ENCODE measurements at regions not wholly inside any gene's neighbourhood (a gene's known extent, or its start where the extent isn't known, plus 50 kb on each side); places are given as distances from the start of the nearest gene placed in this dataset.

GRCh38 chr3:72470904-72471417, 377.3 kb downstream of the SHQ1 start:
- TF ChIP-seq CTCF (IDR thresholded peaks at IDR 0.05; ENCODE audit: insufficient read depth, low read depth, low read length) = no peak
- no peak for TF ChIP-seq EZH2 (IDR thresholded peaks at IDR 0.05; ENCODE audit: insufficient read depth, low read length)

Data from astrocyte (in vitro differentiated cells and primary cell).